ENCODE measurements at regions not wholly inside any gene's neighbourhood (a gene's known extent, or its start where the extent isn't known, plus 50 kb on each side); places are given as distances from the start of the nearest gene placed in this dataset.

DNA sequence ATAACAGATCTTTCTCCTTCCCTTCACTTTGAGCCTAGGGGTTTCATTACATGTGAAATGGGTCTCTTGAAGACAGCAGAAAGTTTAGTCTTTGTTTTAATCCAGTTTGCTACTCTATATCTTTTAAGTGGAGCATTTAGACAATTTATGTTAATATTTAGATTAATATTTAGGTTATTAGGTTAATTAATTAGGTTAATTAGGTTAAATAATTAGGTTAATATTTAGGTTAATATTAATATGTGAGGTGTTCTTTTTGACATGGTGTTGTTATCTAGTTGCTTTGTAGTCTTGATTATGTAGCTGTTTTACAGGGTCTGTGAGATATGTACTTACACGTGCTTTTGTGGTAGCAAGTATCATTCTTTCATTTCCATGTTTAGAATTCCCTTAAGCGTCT is 312.9 kb downstream of the NEK10 start:
- Histone ChIP-seq H3K4me3 (ENCODE audit: low read depth in 1 of 2, low read length in 2 of 2) (no peak overlapping the region), H3K4me1 (ENCODE audit: control insufficient read depth in 1 of 2, insufficient read depth in 2 of 2, low read length in 2 of 2) (no peaks in the 10 kb centered on the region), H3K27me3 (ENCODE audit: control insufficient read depth in 1 of 2, insufficient read depth in 2 of 2, low read length in 2 of 2) (no peaks in the 10 kb centered on the region), H3K36me3 (ENCODE audit: control insufficient read depth in 1 of 2, insufficient read depth in 2 of 2, low read length in 2 of 2) (no peaks in the 10 kb centered on the region), H3K9me3 (ENCODE audit: control insufficient read depth in 1 of 2, low read length in 2 of 2) (peaks cover 4 to 5% of the 10 kb centered on the region in 2 donors), H3K27ac (ENCODE audit: low read depth, low read length) (no peak overlapping the region), H3K9ac (ENCODE audit: low read depth in 1 of 2, low read length in 2 of 2) (no peak overlapping the region)

- no peak overlapping the region for H3K9ac ChIP-seq (ENCODE audit: low read depth in 1 of 2, low read length in 2 of 2)
- no peaks in the 10 kb centered on the region for H3K27me3 ChIP-seq (ENCODE audit: control insufficient read depth in 1 of 2, insufficient read depth in 2 of 2, low read length in 2 of 2)
- no peaks in the 10 kb centered on the region for H3K36me3 ChIP-seq (ENCODE audit: control insufficient read depth in 1 of 2, insufficient read depth in 2 of 2, low read length in 2 of 2)
- H3K9me3 ChIP-seq (ENCODE audit: control insufficient read depth in 1 of 2, low read length in 2 of 2): no peaks in the 10 kb centered on the region
- H3K4me1 ChIP-seq (ENCODE audit: control insufficient read depth in 1 of 2, insufficient read depth in 2 of 2, low read length in 2 of 2): no peaks in the 10 kb centered on the region
- no peak overlapping the region for H3K27ac ChIP-seq (ENCODE audit: low read depth, low read length)
- H3K4me3 ChIP-seq (ENCODE audit: low read depth in 1 of 2, low read length in 2 of 2): no peak overlapping the region
Measured at GRCh38 chr3:27059489-27059888, 309.7 kb downstream of the NEK10 start.

Data from duodenal mucosa (tissue), 2 donors.